ENCODE measurements at regions not wholly inside any gene's neighbourhood (a gene's known extent, or its start where the extent isn't known, plus 50 kb on each side); places are given as distances from the start of the nearest gene placed in this dataset.

DNA sequence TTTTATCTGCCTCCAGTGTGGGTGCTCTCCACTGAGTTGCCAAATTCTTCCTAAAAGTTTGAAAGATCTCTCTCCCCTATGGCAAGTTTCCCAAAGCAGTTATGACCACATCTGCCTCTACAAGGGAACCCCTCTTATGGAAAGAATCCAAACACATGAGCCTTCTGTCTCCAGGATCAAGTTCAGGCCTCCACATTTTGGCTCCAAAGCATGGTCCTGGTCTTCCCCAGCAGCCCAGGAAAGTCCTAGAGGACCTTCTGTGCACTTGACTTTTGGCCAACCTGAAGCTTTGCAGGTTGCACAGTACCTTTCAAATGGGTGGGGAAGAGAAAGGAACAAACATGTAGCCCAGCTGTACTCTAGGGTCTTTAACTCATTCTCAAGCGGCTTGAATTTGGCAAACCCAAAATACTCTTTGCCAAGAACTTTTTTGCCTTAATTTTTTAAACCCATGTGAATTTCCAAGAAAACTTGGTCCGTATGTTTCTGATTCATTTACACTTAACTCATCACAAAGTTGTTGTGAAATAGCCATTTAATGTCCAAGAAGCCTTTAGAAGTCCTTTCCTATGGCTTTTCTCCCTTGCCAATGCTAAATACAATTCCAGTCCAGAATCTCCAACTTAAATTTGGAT lies 240.1 kb upstream of the TBX18 start:
- 78% methylated on average over 2 of the region's 2 CpGs for WGBS
- Histone ChIP-seq H3K9ac (ENCODE audit: low read depth in 1 of 2, low read length in 2 of 2) (no peak overlapping the region), H3K9me3 (ENCODE audit: control insufficient read depth in 4 of 4, low read length in 3 of 4) (no peaks in the 10 kb centered on the region), H3K27me3 (ENCODE audit: control insufficient read depth in 4 of 4, insufficient read depth in 4 of 4, low read length in 3 of 4) (no peaks in the 10 kb centered on the region), H3K36me3 (ENCODE audit: control insufficient read depth in 4 of 4, insufficient read depth in 3 of 4, low read depth in 1 of 4, low read length in 3 of 4) (no peaks in the 10 kb centered on the region), H3K4me1 (ENCODE audit: control insufficient read depth in 4 of 4, insufficient read depth in 4 of 4, low read length in 3 of 4) (no peaks in the 10 kb centered on the region), H3K4me3 (ENCODE audit: low read depth in 1 of 3, low read length in 3 of 3) (no peak overlapping the region), H3K27ac (ENCODE audit: low read depth in 1 of 2, low read length in 2 of 2) (no peak overlapping the region)
- TF ChIP-seq RAD21 (IDR thresholded peaks at IDR 0.05) (no peak), TAF1 (conservative IDR thresholded peaks at IDR 0.05) (no peak)
- DNase-seq (ENCODE audit: low spot score): no peak

DNA sequence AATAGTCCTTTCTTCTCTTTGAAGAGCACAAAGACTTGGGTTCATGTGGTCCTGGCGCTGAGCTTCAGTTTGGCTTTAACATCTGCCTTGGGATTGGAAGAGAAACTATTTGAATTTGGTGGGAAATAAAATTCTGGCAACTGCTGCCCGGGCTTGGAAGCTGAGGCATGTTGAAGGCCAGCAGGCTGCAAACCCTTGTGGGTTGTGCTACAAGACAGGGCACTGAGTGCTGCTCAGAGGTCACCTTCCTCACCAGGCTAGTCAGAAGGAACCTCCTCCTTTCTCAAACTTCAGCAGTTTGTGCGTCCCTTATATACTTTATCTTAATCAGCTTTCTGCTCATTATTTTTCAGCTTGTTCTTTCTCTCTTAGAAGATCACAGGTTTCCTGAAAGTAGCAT lies 238.4 kb upstream of the TBX18 start:
- H3K27me3 ChIP-seq (ENCODE audit: control insufficient read depth in 4 of 4, insufficient read depth in 4 of 4, low read length in 3 of 4): no peaks in the 10 kb centered on the region

More for the DNA sequence above, 238.4 kb upstream of the TBX18 start:
- H3K9ac ChIP-seq (ENCODE audit: low read depth in 1 of 2, low read length in 2 of 2): no peak overlapping the region
- H3K4me3 ChIP-seq (ENCODE audit: low read depth in 1 of 3, low read length in 3 of 3): no peak overlapping the region
- WGBS: 81% methylated on average over 3 of the region's 3 CpGs
- no peaks in the 10 kb centered on the region for H3K36me3 ChIP-seq (ENCODE audit: control insufficient read depth in 4 of 4, insufficient read depth in 3 of 4, low read depth in 1 of 4, low read length in 3 of 4)
- no peaks in the 10 kb centered on the region for H3K9me3 ChIP-seq (ENCODE audit: control insufficient read depth in 4 of 4, low read length in 3 of 4)
- H3K4me1 ChIP-seq (ENCODE audit: control insufficient read depth in 4 of 4, insufficient read depth in 4 of 4, low read length in 3 of 4): no peaks in the 10 kb centered on the region
- no peak overlapping the region for H3K27ac ChIP-seq (ENCODE audit: low read depth in 1 of 2, low read length in 2 of 2)
- TF ChIP-seq, protein P1, sequence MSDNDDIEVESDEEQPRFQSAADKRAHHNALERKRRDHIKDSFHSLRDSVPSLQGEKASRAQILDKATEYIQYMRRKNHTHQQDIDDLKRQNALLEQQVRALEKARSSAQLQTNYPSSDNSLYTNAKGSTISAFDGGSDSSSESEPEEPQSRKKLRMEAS (IDR thresholded peaks at IDR 0.05): no peak
- TF ChIP-seq EGR1 (IDR thresholded peaks at IDR 0.05; ENCODE audit: low read depth in 2 of 2) (no peak), JUND (IDR thresholded peaks at IDR 0.05) (no peak), HNF4G (IDR thresholded peaks at IDR 0.05) (no peak), NR2F2 (IDR thresholded peaks at IDR 0.05) (no peak), RXRA (IDR thresholded peaks at IDR 0.05) (no peak), GABPA (IDR thresholded peaks at IDR 0.05 in 1 of 2, conservative IDR thresholded peaks at IDR 0.05 in 1 of 2) (no peak), FOXA2 (IDR thresholded peaks at IDR 0.05) (no peak)
- TF ChIP-seq, protein P2, sequence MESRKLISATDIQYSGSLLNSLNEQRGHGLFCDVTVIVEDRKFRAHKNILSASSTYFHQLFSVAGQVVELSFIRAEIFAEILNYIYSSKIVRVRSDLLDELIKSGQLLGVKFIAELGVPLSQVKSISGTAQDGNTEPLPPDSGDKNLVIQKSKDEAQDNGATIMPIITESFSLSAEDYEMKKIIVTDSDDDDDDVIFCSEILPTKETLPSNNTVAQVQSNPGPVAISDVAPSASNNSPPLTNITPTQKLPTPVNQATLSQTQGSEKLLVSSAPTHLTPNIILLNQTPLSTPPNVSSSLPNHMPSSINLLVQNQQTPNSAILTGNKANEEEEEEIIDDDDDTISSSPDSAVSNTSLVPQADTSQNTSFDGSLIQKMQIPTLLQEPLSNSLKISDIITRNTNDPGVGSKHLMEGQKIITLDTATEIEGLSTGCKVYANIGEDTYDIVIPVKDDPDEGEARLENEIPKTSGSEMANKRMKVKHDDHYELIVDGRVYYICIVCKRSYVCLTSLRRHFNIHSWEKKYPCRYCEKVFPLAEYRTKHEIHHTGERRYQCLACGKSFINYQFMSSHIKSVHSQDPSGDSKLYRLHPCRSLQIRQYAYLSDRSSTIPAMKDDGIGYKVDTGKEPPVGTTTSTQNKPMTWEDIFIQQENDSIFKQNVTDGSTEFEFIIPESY (IDR thresholded peaks at IDR 0.05): no peak
- TF ChIP-seq, protein P3, sequence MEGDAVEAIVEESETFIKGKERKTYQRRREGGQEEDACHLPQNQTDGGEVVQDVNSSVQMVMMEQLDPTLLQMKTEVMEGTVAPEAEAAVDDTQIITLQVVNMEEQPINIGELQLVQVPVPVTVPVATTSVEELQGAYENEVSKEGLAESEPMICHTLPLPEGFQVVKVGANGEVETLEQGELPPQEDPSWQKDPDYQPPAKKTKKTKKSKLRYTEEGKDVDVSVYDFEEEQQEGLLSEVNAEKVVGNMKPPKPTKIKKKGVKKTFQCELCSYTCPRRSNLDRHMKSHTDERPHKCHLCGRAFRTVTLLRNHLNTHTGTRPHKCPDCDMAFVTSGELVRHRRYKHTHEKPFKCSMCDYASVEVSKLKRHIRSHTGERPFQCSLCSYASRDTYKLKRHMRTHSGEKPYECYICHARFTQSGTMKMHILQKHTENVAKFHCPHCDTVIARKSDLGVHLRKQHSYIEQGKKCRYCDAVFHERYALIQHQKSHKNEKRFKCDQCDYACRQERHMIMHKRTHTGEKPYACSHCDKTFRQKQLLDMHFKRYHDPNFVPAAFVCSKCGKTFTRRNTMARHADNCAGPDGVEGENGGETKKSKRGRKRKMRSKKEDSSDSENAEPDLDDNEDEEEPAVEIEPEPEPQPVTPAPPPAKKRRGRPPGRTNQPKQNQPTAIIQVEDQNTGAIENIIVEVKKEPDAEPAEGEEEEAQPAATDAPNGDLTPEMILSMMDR (IDR thresholded peaks at IDR 0.05; ENCODE audit: low read depth, low read length, missing input control): no peak
- TF ChIP-seq, protein P4, sequence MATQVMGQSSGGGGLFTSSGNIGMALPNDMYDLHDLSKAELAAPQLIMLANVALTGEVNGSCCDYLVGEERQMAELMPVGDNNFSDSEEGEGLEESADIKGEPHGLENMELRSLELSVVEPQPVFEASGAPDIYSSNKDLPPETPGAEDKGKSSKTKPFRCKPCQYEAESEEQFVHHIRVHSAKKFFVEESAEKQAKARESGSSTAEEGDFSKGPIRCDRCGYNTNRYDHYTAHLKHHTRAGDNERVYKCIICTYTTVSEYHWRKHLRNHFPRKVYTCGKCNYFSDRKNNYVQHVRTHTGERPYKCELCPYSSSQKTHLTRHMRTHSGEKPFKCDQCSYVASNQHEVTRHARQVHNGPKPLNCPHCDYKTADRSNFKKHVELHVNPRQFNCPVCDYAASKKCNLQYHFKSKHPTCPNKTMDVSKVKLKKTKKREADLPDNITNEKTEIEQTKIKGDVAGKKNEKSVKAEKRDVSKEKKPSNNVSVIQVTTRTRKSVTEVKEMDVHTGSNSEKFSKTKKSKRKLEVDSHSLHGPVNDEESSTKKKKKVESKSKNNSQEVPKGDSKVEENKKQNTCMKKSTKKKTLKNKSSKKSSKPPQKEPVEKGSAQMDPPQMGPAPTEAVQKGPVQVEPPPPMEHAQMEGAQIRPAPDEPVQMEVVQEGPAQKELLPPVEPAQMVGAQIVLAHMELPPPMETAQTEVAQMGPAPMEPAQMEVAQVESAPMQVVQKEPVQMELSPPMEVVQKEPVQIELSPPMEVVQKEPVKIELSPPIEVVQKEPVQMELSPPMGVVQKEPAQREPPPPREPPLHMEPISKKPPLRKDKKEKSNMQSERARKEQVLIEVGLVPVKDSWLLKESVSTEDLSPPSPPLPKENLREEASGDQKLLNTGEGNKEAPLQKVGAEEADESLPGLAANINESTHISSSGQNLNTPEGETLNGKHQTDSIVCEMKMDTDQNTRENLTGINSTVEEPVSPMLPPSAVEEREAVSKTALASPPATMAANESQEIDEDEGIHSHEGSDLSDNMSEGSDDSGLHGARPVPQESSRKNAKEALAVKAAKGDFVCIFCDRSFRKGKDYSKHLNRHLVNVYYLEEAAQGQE (IDR thresholded peaks at IDR 0.05): no peak
- DNase-seq (ENCODE audit: low spot score): no peak
